ENCODE measurements at regions not wholly inside any gene's neighbourhood (a gene's known extent, or its start where the extent isn't known, plus 50 kb on each side); places are given as distances from the start of the nearest gene placed in this dataset.
"Not testable (repeated sequence)": the region's sequence is repeated elsewhere in the genome, so short reads cannot be mapped to it uniquely, and the experiment has no call there.

DNA sequence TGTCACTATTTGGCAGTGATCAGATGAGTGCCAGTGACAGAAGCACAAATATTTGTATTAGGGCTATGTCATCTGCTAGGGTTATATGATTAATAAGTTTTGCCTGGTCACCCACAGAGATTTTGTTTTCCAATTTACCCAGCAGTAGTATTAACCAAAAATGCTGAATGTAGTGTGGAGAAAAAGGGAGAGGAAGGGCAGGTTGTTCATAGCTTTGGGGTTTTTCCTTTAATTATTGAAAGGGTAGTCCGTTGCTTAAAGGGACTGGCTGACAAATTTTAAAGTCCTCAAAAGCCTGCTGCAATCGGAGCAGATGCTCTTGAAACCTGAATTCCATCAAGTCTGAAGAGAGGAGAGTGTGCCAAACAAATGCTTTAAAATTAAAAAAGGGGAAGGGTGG lies 237.9 kb upstream of the CCDC196 start:
- peak overlapping the region; percentile 45 for H3K27ac ChIP-seq
- TF ChIP-seq, protein P1, sequence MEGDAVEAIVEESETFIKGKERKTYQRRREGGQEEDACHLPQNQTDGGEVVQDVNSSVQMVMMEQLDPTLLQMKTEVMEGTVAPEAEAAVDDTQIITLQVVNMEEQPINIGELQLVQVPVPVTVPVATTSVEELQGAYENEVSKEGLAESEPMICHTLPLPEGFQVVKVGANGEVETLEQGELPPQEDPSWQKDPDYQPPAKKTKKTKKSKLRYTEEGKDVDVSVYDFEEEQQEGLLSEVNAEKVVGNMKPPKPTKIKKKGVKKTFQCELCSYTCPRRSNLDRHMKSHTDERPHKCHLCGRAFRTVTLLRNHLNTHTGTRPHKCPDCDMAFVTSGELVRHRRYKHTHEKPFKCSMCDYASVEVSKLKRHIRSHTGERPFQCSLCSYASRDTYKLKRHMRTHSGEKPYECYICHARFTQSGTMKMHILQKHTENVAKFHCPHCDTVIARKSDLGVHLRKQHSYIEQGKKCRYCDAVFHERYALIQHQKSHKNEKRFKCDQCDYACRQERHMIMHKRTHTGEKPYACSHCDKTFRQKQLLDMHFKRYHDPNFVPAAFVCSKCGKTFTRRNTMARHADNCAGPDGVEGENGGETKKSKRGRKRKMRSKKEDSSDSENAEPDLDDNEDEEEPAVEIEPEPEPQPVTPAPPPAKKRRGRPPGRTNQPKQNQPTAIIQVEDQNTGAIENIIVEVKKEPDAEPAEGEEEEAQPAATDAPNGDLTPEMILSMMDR (conservative IDR thresholded peaks at IDR 0.05): no peak

DNA sequence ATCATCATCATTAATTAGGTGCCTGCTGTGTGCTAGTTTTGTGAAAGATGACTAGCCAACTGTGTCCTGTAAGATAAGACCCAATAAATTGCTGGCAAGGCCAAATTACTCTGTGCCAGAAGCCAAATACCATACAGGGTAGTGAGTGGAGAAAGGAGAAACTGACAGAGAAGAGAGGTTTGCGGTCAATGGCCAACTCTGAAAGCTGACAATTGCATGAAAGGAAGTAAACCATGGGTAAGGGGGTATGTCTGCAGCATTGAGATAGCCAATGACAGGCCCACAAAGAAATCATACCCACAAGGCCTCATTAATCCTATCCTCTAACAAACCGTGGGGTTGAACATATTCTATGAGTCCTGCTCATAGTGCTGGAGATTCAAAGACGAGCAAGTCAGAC lies 236.6 kb upstream of the CCDC196 start:
- no peak overlapping the region for H3K27ac ChIP-seq
- TF ChIP-seq, protein P1 (conservative IDR thresholded peaks at IDR 0.05): no peak

DNA sequence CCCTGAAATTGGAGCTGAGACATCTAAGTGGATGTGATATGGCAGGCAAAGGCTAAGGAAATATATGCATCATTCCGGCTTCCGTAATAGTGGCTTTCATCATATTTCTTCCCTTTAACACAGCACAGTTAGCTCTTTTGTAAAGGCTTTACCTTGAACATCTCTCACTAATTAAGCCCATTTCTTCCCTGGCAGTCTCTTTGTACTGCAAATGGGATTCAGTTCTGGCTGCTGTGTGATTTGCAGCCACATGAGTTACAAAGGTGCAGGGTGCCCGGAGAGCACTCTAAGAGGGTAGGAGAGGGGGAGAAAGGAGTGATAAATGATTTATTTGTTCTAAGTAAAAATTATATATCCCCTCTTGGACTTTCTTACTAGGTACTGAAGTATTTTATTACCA lies 232.1 kb upstream of the CCDC196 start:
- no peak overlapping the region for H3K27ac ChIP-seq
- TF ChIP-seq, protein P1 (conservative IDR thresholded peaks at IDR 0.05): no peak

DNA sequence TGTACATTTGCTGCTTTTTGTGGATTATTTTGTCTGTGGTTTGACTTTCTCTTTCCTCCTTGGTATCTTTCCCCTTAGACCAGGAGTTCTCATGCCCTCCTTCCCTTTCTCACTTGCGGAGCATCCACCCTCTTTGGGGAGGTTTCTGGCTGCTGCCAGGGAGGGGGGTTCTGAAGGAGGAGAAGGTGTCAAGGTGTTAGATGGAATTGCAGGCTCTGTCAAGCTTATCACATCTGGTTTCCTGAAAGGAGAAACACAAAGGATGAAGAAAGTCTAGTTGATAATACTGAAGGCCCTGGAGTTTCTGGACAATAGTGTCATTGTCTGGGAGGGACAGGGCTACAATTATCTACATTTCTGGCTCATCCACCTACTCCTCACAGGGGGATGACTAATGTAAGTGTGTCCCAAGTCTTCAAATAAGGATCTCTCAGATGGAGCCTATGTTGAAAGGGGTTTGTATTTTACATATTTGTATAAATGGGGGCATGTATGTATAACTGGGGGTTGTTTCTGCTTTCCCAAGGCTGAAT lies 217.3 kb upstream of the CCDC196 start:
- TF ChIP-seq, protein P1 (conservative IDR thresholded peaks at IDR 0.05): no peak

DNA sequence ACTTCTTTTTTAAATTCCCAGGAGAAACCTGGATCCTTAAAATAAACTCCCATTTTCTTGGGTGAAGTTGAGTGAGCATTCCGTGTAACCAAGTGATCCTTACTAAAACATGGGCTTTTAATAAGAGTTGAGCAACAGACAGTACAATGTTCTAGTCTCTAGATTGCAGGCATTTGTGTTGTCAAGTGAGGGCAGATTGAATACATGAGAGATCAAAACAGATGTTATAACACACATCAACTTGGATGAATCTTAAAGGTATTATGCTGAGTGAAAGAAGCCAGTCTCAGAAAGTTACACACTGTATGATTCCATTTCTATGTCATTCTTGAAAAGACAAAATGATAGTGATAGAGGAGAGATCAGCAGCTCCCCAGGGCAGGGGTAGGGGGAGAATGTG lies 213.9 kb upstream of the CCDC196 start:
- TF ChIP-seq, protein P1 (conservative IDR thresholded peaks at IDR 0.05): no peak
- H3K27ac ChIP-seq: no peak overlapping the region

More for the DNA sequence above, 217.3 kb upstream of the CCDC196 start:
- no peak overlapping the region for H3K27ac ChIP-seq

DNA sequence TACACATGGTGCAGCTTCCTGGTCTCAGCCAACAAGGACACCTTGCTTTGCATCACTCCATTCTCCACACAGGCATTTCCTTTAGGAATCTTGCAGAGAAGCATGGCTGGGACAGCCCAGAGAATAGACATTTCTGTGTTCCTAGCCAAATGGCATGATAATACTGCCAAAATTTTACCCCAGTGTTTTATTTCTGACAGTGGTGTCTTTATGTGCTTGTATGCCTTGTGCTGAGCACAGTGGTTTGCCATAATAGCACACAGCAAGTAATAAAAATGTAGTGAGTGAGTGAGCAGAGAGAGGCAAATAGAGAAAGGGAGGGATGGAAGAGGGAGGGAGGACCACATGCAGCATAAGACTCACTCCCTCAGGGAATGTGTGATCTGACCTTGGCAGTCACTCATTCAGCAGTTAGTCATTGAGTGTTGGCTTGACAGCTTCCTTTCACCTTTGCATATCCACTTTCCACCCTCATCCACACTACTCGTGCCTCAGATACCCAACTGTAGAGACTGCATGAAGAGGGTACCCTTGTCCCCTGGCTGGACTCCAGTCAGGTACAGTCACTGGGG lies 212.8 kb upstream of the CCDC196 start:
- H3K27ac ChIP-seq: no peak overlapping the region
- TF ChIP-seq, protein P1 (conservative IDR thresholded peaks at IDR 0.05): no peak

DNA sequence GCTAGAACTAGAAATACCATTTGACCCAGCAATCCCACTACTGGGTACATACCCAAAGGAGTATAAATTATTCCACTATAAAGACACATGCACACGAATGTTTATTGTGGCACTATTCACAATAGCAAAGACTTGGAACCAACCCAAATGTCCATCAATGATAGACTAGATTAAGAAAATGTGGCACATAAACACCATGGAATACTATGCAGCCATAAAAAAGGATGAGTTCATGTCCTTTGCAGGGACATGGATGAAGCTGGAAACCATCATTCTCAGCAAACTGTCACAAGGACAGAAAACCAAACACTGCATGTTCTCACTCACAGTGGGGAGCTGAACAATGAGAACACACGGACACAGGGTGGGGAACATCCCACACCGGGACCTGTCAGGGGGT lies 207.8 kb upstream of the CCDC196 start:
- not testable (repeated sequence) for H3K27ac ChIP-seq

DNA sequence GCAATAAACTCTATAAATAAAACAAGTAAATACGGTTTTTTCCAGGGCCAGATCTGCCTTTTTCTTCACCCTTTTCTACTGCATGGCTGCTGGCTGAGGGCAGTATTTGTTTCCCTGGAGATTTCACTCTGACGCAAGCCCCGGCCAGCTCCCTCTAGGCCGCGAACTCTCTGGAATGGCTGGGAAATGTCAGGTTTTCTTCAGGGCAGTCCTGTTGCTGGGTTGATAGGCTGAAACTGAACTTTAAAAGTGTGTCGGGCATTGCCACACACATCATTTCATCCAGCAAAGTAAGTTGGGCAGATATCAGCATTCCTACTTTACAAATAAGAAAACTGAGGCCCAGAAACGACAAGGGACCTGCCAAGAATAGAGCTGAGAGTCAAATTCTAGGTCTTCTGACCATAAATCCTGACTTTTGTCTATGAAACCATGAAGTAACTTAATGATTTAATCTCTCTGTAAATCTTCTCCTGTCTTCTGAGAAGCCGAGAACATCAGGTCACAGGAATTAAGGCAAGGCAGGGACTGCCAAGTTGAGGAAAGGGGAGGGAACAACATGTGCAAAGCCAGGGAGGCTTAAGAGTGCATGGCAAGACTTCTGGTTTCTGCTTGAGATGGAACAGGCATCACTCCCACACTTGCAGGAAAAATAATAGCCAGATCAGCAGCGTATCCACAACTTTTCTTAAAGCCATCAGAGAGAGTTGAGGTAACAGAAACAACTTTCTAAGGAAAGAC lies 205.0 kb upstream of the CCDC196 start:
- TF ChIP-seq, protein P1 (conservative IDR thresholded peaks at IDR 0.05): no peak
- H3K27ac ChIP-seq: no peak overlapping the region
